ENCODE measurements at regions not wholly inside any gene's neighbourhood (a gene's known extent, or its start where the extent isn't known, plus 50 kb on each side); places are given as distances from the start of the nearest gene placed in this dataset.

GRCh38 chr3:153789380-153789779 is 331.8 kb upstream of the ARHGEF26 start:
- TF ChIP-seq CTCF (IDR thresholded peaks at IDR 0.05) (no peak), EZH2phosphoT487 (IDR thresholded peaks at IDR 0.05) (no peak)
